ENCODE measurements at regions not wholly inside any gene's neighbourhood (a gene's known extent, or its start where the extent isn't known, plus 50 kb on each side); places are given as distances from the start of the nearest gene placed in this dataset.

GRCh38 chr3:174769171-174769570, 90.0 kb upstream of the NAALADL2 start:
- H3K27ac ChIP-seq (replicated peaks in 1 of 4): no peak overlapping the region
- no peaks in the 10 kb centered on the region for H3K36me3 ChIP-seq
- DNase-seq (ENCODE audit: extremely low spot score): no peak
- intact Hi-C loops (cut with DNase I): no loop called here
- TF ChIP-seq CTCF (IDR thresholded peaks at IDR 0.05) (no peak), EP300 (IDR thresholded peaks at IDR 0.05) (no peak), POLR2A (IDR thresholded peaks at IDR 0.05; ENCODE audit: low read depth) (no peak), POLR2AphosphoS5 (IDR thresholded peaks at IDR 0.05) (no peak)
- 93% methylated on average over 2 of the region's 2 CpGs for WGBS
- no peaks in the 10 kb centered on the region for H3K9me3 ChIP-seq
- H3K27me3 ChIP-seq: no peaks in the 10 kb centered on the region
- peaks cover 0 to 5% (median 0%) of the 10 kb centered on the region in 4 donors for H3K4me1 ChIP-seq
- H3K4me3 ChIP-seq: no peak overlapping the region

- no peaks in the 10 kb centered on the region for H3K9me3 ChIP-seq
- TF ChIP-seq CTCF (IDR thresholded peaks at IDR 0.05) (no peak), POLR2AphosphoS5 (IDR thresholded peaks at IDR 0.05) (no peak), EP300 (IDR thresholded peaks at IDR 0.05) (no peak), POLR2A (IDR thresholded peaks at IDR 0.05; ENCODE audit: low read depth) (no peak)
- no peaks in the 10 kb centered on the region for H3K36me3 ChIP-seq
- no peak for DNase-seq (ENCODE audit: extremely low spot score)
- WGBS: 93% methylated on average over 3 of the region's 3 CpGs
- H3K27me3 ChIP-seq: no peaks in the 10 kb centered on the region
- intact Hi-C loops (cut with DNase I): no loop called here
- H3K27ac ChIP-seq (replicated peaks in 1 of 4): no peak overlapping the region
- H3K4me3 ChIP-seq: no peak overlapping the region
- no peaks in the 10 kb centered on the region for H3K4me1 ChIP-seq
Observed at GRCh38 chr3:174775603-174776002, 83.5 kb upstream of the NAALADL2 start.

GRCh38 chr3:174776123-174776522, 83.0 kb upstream of the NAALADL2 start:
- no peak overlapping the region for H3K27ac ChIP-seq (replicated peaks in 1 of 4)
- DNase-seq (ENCODE audit: extremely low spot score): no peak
- H3K4me3 ChIP-seq: no peak overlapping the region
- WGBS: 86% methylated on average over 4 of the region's 4 CpGs
- intact Hi-C loops (cut with DNase I): no loop called here
- no peaks in the 10 kb centered on the region for H3K4me1 ChIP-seq
- H3K9me3 ChIP-seq: no peaks in the 10 kb centered on the region
- no peaks in the 10 kb centered on the region for H3K27me3 ChIP-seq
- H3K36me3 ChIP-seq: no peaks in the 10 kb centered on the region
- no peak for TF ChIP-seq POLR2AphosphoS5 (IDR thresholded peaks at IDR 0.05)
- no peak for TF ChIP-seq CTCF (IDR thresholded peaks at IDR 0.05)
- no peak for TF ChIP-seq POLR2A (IDR thresholded peaks at IDR 0.05; ENCODE audit: low read depth)
- TF ChIP-seq EP300 (IDR thresholded peaks at IDR 0.05): no peak

GRCh38 chr3:174776636-174777035, 82.5 kb upstream of the NAALADL2 start:
- Histone ChIP-seq H3K36me3 (no peaks in the 10 kb centered on the region), H3K27me3 (no peaks in the 10 kb centered on the region), H3K9me3 (no peaks in the 10 kb centered on the region), H3K4me1 (no peaks in the 10 kb centered on the region), H3K27ac (replicated peaks in 1 of 4) (no peak overlapping the region), H3K4me3 (no peak overlapping the region)
- TF ChIP-seq POLR2AphosphoS5 (IDR thresholded peaks at IDR 0.05) (no peak), POLR2A (IDR thresholded peaks at IDR 0.05; ENCODE audit: low read depth) (no peak), EP300 (IDR thresholded peaks at IDR 0.05) (no peak), CTCF (IDR thresholded peaks at IDR 0.05) (no peak)
- WGBS: 84% methylated on average over 2 of the region's 2 CpGs
- intact Hi-C loops (cut with DNase I): no loop called here
- DNase-seq (ENCODE audit: extremely low spot score): no peak

- intact Hi-C loops (cut with DNase I): no loop called here
- TF ChIP-seq POLR2A (IDR thresholded peaks at IDR 0.05; ENCODE audit: low read depth): no peak
- TF ChIP-seq POLR2AphosphoS5 (IDR thresholded peaks at IDR 0.05): no peak
- TF ChIP-seq CTCF (IDR thresholded peaks at IDR 0.05): no peak
- TF ChIP-seq EP300 (IDR thresholded peaks at IDR 0.05): no peak
Observed at GRCh38 chr3:174777813-174778212, 81.3 kb upstream of the NAALADL2 start.

More at GRCh38 chr3:174777813-174778212, 81.3 kb upstream of the NAALADL2 start:
- DNase-seq (ENCODE audit: extremely low spot score): no peak
- Histone ChIP-seq H3K36me3 (no peaks in the 10 kb centered on the region), H3K4me3 (no peak overlapping the region), H3K27ac (replicated peaks in 1 of 4) (no peak overlapping the region), H3K9me3 (no peaks in the 10 kb centered on the region), H3K4me1 (no peaks in the 10 kb centered on the region), H3K27me3 (no peaks in the 10 kb centered on the region)
